GM13976 (cell line): ENCODE measurements at regions not wholly inside any gene's neighbourhood (a gene's known extent, or its start where the extent isn't known, plus 50 kb on each side); places are given as distances from the start of the nearest gene placed in this dataset.

Experiments used
- DNase-seq: peaks from one replicate; pipeline ENCODE4 v3.0.0; 2012; ENCODE audit warnings: low spot score
- in situ Hi-C: fragments of 300-500 bp; cut with MboI; formaldehyde crosslinking; loops from one replicate; pipeline ENCODE4 v1.12.0; 2022; ENCODE audit warnings: low sequenced_read_pairs, mixed read lengths, inconsistent platforms; ENCODE audit not compliant: unreplicated experiment
- TF ChIP-seq, protein P1 (sequence below): IDR thresholded peaks from 2 replicates; pipeline ENCODE4 v1.5.1; 2012; ENCODE audit warnings: borderline replicate concordance, mild to moderate bottlenecking; ENCODE audit not compliant: insufficient read depth; ENCODE audit errors: extremely low read depth, missing control alignments, control extremely low read depth

DNA sequence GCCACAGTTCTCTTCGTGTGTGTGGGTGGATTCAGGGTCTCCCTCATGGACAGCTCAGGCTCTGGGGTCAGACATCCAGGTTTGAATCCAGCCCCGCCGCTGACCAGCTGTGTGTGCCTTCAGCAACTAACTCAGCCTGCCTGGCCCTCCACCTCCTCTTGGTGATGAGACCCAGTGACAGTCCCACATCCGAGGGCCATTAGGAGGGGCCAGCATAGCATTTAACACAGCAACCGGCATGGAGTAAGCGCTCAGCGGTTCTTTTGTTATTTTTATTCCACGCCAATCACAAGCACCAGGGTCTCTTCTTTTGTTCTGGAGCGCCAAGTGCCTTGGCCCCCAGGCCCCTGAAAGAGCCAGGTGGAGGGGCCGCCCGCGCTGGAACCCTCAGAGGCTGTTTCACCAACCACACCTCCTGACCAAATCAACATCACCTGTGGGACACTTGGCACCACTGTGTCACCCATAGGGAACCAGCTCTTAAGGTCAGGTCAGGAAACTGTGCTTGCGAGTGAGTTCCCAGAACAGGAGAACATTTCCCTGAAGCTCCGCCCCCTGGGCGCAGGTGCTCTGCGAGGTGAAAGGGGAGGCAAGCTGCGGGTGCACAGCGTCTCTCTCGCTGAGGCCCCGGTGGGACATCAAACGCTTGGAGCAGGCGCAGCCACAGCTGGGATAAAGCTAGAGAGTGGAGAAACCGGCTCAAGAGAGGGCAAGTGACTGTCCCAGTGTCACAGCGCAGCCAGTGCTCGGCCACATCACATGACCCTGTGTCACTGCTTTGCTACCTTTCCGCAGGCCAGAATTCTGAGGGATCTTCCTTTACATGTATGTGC, 311.3 kb downstream of the UACA start:
- no peak for DNase-seq
- TF ChIP-seq, protein P1, sequence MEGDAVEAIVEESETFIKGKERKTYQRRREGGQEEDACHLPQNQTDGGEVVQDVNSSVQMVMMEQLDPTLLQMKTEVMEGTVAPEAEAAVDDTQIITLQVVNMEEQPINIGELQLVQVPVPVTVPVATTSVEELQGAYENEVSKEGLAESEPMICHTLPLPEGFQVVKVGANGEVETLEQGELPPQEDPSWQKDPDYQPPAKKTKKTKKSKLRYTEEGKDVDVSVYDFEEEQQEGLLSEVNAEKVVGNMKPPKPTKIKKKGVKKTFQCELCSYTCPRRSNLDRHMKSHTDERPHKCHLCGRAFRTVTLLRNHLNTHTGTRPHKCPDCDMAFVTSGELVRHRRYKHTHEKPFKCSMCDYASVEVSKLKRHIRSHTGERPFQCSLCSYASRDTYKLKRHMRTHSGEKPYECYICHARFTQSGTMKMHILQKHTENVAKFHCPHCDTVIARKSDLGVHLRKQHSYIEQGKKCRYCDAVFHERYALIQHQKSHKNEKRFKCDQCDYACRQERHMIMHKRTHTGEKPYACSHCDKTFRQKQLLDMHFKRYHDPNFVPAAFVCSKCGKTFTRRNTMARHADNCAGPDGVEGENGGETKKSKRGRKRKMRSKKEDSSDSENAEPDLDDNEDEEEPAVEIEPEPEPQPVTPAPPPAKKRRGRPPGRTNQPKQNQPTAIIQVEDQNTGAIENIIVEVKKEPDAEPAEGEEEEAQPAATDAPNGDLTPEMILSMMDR = no peak
- in situ Hi-C loops = no loop called here

DNA sequence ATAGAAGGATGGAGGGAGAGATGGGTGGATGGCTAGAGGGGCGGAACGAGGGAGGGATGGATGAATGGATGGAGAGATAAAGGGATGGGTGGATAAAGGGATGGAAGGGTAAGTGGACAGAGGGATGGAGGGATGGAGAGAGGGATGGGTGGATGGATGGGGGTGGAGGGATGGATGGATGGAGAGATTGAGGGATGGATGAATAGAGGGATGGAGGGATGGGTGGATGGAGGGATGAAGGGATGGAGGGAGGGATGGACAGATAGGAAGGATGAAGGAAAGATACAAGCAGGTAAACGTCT, 313.3 kb downstream of the UACA start:
- in situ Hi-C loops = no loop called here
- TF ChIP-seq, protein P1 = no peak
- DNase-seq = no peak

DNA sequence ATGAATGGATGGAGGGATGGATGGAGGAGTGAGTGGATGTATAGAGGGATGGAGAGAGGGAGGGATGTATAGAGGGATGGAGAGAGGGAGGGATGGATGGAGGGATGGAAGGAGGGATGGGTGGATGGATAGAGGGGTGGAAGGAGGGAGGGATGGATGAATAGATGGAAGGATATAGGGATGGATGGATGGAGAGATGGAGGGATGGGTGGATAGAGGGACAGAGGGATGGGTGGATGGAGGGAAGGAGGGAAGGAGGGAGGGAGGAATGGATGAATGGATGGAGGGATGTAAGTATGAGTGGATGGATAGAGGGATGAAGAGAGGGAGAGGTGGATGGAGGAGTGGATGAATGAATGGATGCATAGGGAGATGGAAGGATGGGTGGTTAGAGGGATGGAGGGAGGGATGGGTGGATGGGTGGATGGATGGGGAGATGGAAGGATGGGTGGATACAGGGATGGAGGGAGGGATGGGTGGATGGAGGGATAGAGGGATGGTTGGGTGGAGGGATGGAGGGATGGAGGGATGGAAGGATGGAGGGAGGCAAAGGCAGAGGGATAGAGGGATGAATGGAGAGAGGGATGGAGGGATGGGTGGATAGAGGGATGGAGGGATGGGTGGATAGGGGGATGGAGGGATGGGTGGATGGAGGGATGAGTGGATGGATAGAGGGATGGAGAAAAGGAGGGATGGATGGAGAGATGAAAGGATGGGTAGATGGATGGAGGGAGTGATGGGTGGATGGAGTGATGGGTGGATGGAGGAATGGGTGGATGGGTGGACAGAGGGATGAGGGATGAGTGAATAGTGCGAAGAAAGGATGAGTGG, 313.8 kb downstream of the UACA start:
- TF ChIP-seq, protein P1 = no peak
- no peak for DNase-seq
- in situ Hi-C loops = no loop called here

DNA sequence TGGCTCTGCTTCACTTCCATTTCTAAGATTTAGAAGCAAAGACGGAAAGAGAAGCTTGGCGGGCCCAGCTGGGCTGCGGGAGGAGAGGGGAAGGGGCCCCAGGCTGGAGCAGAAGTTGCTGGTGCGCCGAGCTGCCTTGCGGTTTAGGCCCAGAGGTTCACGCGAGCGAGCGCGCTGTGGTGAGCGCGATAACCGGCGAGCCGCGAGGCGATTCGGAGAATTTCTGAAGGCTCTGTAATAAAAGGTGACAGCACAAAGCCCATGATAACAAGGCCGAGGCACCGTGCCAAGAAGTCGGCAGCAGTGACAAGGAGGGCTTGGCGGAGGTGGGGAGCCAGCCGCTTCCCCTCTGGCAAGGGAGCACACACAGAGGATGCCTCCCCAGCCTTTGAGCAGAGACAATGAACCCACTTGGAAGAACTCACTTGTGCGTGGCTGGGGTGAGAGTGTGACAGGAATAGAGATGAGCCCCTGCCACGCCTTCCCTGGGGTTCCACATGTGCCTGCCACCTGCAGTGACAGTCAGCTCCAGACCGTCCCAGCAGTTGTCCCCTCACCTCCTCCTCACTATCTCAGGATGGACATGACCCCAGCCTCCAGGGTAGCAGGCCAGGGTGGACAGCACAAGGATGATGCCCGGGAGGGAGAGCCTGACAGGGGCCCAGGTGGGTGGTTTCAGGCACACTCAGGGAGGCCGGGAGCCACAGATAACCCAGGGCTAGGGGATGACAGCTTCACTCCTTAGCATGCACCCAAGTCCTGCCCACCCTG, 315.2 kb downstream of the UACA start:
- DNase-seq = no peak
- TF ChIP-seq, protein P1 = no peak

DNA sequence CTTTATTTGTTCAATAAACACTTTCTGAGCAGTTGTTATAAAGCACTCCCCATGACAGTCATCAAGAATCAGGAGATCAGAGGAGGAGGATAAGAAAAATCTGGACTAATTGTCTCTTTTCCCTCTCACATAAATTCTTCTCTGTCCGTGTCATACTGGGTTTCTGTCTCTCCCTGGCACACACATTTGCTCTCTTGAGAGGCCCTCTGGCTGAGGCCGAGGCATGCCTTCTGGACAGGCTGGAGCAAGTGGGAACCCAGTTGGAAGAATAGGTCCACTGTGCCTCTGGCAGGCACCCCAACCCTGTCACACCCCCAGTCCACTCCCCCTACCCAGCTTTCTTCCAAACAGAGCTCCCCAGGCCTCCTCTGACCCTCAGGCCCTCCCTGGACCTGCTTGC, 315.8 kb downstream of the UACA start:
- in situ Hi-C loops = no loop called here
- no peak for DNase-seq
- TF ChIP-seq, protein P1 = no peak

More for the DNA sequence above, 315.2 kb downstream of the UACA start:
- in situ Hi-C loops = no loop called here

DNA sequence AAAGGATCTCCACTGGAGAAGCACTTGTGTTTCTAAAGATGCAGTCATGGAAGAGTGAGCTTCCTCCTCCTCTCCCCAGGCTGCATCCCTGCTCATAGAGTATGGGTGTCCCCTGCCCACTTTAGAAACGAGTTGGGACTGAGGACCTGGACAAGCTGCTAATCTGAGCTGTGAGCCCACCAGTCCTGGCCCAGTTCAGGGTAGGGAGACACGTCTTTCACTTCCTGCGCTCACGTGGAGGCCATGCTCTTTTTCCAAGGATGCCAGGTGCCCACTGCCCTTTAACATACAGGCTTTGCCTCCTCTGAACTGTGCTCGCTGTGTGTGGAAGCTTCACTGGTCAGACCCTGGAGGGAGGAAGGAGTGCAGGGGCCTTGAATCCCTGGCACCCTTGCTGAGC, 316.3 kb downstream of the UACA start:
- TF ChIP-seq, protein P1 = no peak
- in situ Hi-C loops = no loop called here
- DNase-seq = no peak
